ENCODE measurements at regions not wholly inside any gene's neighbourhood (a gene's known extent, or its start where the extent isn't known, plus 50 kb on each side); places are given as distances from the start of the nearest gene placed in this dataset.

GRCh38 chr1:99456536-99456935, 189.4 kb upstream of the PALMD start:
- 69% methylated on average over 5 of the region's 5 CpGs for WGBS
- Histone ChIP-seq H3K9ac (ENCODE audit: low read depth in 1 of 2, low read length in 2 of 2) (no peak overlapping the region), H3K4me3 (ENCODE audit: low read depth in 1 of 3, low read length in 3 of 3) (no peak overlapping the region), H3K4me1 (ENCODE audit: control insufficient read depth in 4 of 4, insufficient read depth in 4 of 4, low read length in 3 of 4) (no peaks in the 10 kb centered on the region), H3K27ac (ENCODE audit: low read depth in 1 of 2, low read length in 2 of 2) (no peak overlapping the region), H3K27me3 (ENCODE audit: control insufficient read depth in 4 of 4, insufficient read depth in 4 of 4, low read length in 3 of 4) (no peaks in the 10 kb centered on the region), H3K9me3 (ENCODE audit: control insufficient read depth in 4 of 4, low read length in 3 of 4) (no peaks in the 10 kb centered on the region), H3K36me3 (ENCODE audit: control insufficient read depth in 4 of 4, insufficient read depth in 3 of 4, low read depth in 1 of 4, low read length in 3 of 4) (no peaks in the 10 kb centered on the region)
- no peak for DNase-seq (ENCODE audit: low spot score)
- no peak for TF ChIP-seq JUND (IDR thresholded peaks at IDR 0.05)

DNA sequence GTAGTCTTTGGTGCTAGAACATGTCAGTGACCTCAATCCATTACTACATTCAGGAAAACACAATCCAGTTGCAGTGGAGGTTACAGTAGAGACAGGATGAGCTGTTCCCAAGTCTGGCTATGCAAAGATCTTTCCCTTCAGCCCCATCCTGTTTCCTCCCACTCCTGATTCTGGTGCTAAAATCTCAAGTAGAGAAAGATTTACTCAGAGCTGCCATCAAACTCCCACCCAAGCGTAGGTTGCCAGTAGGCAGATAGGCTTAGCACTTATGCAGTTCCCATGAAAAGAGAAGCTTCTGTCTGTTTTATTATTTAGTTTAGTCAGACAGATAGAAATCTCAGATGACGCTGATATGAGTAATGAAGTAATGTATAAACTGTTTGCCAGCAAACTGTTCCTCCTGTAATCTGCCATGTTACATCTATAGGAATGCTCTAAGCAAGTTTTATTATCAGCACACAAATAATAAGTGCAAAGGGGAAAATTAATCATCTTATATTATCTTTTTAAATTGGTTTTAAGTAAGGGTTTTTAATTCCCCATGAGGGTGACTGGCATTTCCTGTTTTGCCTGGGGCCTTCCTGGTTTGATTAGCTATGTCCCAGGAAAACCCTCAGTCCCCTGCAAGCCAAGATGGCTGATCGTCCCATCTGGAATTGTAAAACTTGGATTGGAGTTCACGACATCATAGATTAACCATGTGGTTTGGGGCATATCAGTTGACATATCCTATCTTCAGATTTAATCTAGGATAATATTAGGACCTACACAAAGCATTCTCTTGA, 188.3 kb upstream of the PALMD start:
- no peaks in the 10 kb centered on the region for H3K36me3 ChIP-seq (ENCODE audit: control insufficient read depth in 4 of 4, insufficient read depth in 3 of 4, low read depth in 1 of 4, low read length in 3 of 4)
- no peak overlapping the region for H3K4me3 ChIP-seq (ENCODE audit: low read depth in 1 of 3, low read length in 3 of 3)
- no peak for DNase-seq (ENCODE audit: low spot score)
- TF ChIP-seq, protein P1, sequence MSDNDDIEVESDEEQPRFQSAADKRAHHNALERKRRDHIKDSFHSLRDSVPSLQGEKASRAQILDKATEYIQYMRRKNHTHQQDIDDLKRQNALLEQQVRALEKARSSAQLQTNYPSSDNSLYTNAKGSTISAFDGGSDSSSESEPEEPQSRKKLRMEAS (IDR thresholded peaks at IDR 0.05) = no peak
- TF ChIP-seq FOXA1 (IDR thresholded peaks at IDR 0.05) (no peak), REST (IDR thresholded peaks at IDR 0.05) (no peak), EGR1 (IDR thresholded peaks at IDR 0.05; ENCODE audit: low read depth in 2 of 2) (no peak), TAF1 (conservative IDR thresholded peaks at IDR 0.05) (no peak), JUND (IDR thresholded peaks at IDR 0.05) (no peak), SP1 (IDR thresholded peaks at IDR 0.05) (no peak), RXRA (IDR thresholded peaks at IDR 0.05) (no peak)
- TF ChIP-seq, protein P2, sequence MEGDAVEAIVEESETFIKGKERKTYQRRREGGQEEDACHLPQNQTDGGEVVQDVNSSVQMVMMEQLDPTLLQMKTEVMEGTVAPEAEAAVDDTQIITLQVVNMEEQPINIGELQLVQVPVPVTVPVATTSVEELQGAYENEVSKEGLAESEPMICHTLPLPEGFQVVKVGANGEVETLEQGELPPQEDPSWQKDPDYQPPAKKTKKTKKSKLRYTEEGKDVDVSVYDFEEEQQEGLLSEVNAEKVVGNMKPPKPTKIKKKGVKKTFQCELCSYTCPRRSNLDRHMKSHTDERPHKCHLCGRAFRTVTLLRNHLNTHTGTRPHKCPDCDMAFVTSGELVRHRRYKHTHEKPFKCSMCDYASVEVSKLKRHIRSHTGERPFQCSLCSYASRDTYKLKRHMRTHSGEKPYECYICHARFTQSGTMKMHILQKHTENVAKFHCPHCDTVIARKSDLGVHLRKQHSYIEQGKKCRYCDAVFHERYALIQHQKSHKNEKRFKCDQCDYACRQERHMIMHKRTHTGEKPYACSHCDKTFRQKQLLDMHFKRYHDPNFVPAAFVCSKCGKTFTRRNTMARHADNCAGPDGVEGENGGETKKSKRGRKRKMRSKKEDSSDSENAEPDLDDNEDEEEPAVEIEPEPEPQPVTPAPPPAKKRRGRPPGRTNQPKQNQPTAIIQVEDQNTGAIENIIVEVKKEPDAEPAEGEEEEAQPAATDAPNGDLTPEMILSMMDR (IDR thresholded peaks at IDR 0.05; ENCODE audit: low read depth, low read length, missing input control) = no peak
- H3K27ac ChIP-seq (ENCODE audit: low read depth in 1 of 2, low read length in 2 of 2) = no peak overlapping the region
- H3K4me1 ChIP-seq (ENCODE audit: control insufficient read depth in 4 of 4, insufficient read depth in 4 of 4, low read length in 3 of 4) = no peaks in the 10 kb centered on the region
- no peaks in the 10 kb centered on the region for H3K9me3 ChIP-seq (ENCODE audit: control insufficient read depth in 4 of 4, low read length in 3 of 4)
- no peaks in the 10 kb centered on the region for H3K27me3 ChIP-seq (ENCODE audit: control insufficient read depth in 4 of 4, insufficient read depth in 4 of 4, low read length in 3 of 4)
- 93% methylated on average over 4 of the region's 4 CpGs for WGBS
- H3K9ac ChIP-seq (ENCODE audit: low read depth in 1 of 2, low read length in 2 of 2) = no peak overlapping the region

DNA sequence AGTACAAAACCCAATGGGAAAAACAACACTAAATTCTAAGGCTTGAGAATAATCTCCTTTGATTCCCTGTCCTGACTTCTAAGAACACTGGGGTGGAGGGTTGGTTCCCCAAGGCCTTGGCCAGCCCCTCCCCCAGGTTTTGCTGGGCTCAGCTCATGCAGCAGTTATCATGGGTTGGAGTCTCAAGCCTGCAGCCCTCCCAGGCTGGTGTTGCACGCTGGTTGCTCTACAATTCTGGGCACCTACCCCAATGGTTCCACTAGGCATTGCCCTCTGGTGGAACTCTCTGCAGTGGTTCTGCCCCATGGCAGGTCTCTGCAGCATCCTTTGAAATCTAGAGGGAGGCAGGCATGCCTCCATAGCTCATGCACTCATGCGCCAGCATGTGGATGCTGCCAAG, 184.4 kb upstream of the PALMD start:
- no peak overlapping the region for H3K4me3 ChIP-seq (ENCODE audit: low read depth in 1 of 3, low read length in 3 of 3)
- H3K9ac ChIP-seq (ENCODE audit: low read depth in 1 of 2, low read length in 2 of 2) = no peak overlapping the region
- no peak overlapping the region for H3K27ac ChIP-seq (ENCODE audit: low read depth in 1 of 2, low read length in 2 of 2)
- no peak for DNase-seq (ENCODE audit: low spot score)
- no peaks in the 10 kb centered on the region for H3K9me3 ChIP-seq (ENCODE audit: control insufficient read depth in 4 of 4, low read length in 3 of 4)
- no peaks in the 10 kb centered on the region for H3K4me1 ChIP-seq (ENCODE audit: control insufficient read depth in 4 of 4, insufficient read depth in 4 of 4, low read length in 3 of 4)
- H3K36me3 ChIP-seq (ENCODE audit: control insufficient read depth in 4 of 4, insufficient read depth in 3 of 4, low read depth in 1 of 4, low read length in 3 of 4) = no peaks in the 10 kb centered on the region
- WGBS = 95% methylated on average over 2 of the region's 2 CpGs
- no peaks in the 10 kb centered on the region for H3K27me3 ChIP-seq (ENCODE audit: control insufficient read depth in 4 of 4, insufficient read depth in 4 of 4, low read length in 3 of 4)
- no peak for TF ChIP-seq HNF4A (conservative IDR thresholded peaks at IDR 0.05)
- no peak for TF ChIP-seq FOXA1 (IDR thresholded peaks at IDR 0.05)
- no peak for TF ChIP-seq GABPA (IDR thresholded peaks at IDR 0.05 in 1 of 2, conservative IDR thresholded peaks at IDR 0.05 in 1 of 2)
- TF ChIP-seq HNF4G (IDR thresholded peaks at IDR 0.05) = no peak
- no peak for TF ChIP-seq ZBTB33 (IDR thresholded peaks at IDR 0.05)
- no peak for TF ChIP-seq YY1 (IDR thresholded peaks at IDR 0.05)
- TF ChIP-seq, protein P2 (IDR thresholded peaks at IDR 0.05; ENCODE audit: low read depth, low read length, missing input control) = no peak
- TF ChIP-seq RAD21 (IDR thresholded peaks at IDR 0.05) = no peak
- TF ChIP-seq JUND (IDR thresholded peaks at IDR 0.05) = no peak
